ENCODE measurements at regions not wholly inside any gene's neighbourhood (a gene's known extent, or its start where the extent isn't known, plus 50 kb on each side); places are given as distances from the start of the nearest gene placed in this dataset.
"Not testable (repeated sequence)": the region's sequence is repeated elsewhere in the genome, so short reads cannot be mapped to it uniquely, and the experiment has no call there.

- Mint-ChIP-seq H3K4me3 (no peak overlapping the region), H3K4me1 (no peaks in the 10 kb centered on the region), H3K27me3 (no peaks in the 10 kb centered on the region), H3K36me3 (ENCODE audit: low read depth) (no peaks in the 10 kb centered on the region), H3K27ac (no peak overlapping the region)
- ATAC-seq: no peak
- no peak for DNase-seq
- no peaks in the 10 kb centered on the region for H3K9me3 ChIP-seq (ENCODE audit: control insufficient read depth, low read length, poor library complexity, severe bottlenecking)
These were observed 678.7 kb upstream of the ADGRB3 start for GRCh38 chr6:67956352-67956751.

GRCh38 chr6:67952948-67953347, 682.1 kb upstream of the ADGRB3 start:
- H3K27ac Mint-ChIP-seq: no peak overlapping the region
- no peak for ATAC-seq
- H3K4me1 Mint-ChIP-seq: no peaks in the 10 kb centered on the region
- no peaks in the 10 kb centered on the region for H3K36me3 Mint-ChIP-seq (ENCODE audit: low read depth)
- DNase-seq: no peak
- H3K4me3 Mint-ChIP-seq: no peak overlapping the region
- H3K27me3 Mint-ChIP-seq: no peaks in the 10 kb centered on the region
- H3K9me3 ChIP-seq (ENCODE audit: control insufficient read depth, low read length, poor library complexity, severe bottlenecking): no peaks in the 10 kb centered on the region

- H3K4me1 Mint-ChIP-seq: no peaks in the 10 kb centered on the region
- no peak for ATAC-seq
- H3K27ac Mint-ChIP-seq: no peak overlapping the region
- no peaks in the 10 kb centered on the region for H3K9me3 ChIP-seq (ENCODE audit: control insufficient read depth, low read length, poor library complexity, severe bottlenecking)
- no peak overlapping the region for H3K4me3 Mint-ChIP-seq
- H3K27me3 Mint-ChIP-seq: no peaks in the 10 kb centered on the region
- H3K36me3 Mint-ChIP-seq (ENCODE audit: low read depth): no peaks in the 10 kb centered on the region
- no peak for DNase-seq
These were observed 683.0 kb upstream of the ADGRB3 start for GRCh38 chr6:67952121-67952520.

- H3K4me1 Mint-ChIP-seq; H3K9me3 ChIP-seq (ENCODE audit: control insufficient read depth, low read length, poor library complexity, severe bottlenecking); H3K27ac Mint-ChIP-seq; DNase-seq; ATAC-seq; H3K27me3 Mint-ChIP-seq; H3K36me3 Mint-ChIP-seq (ENCODE audit: low read depth); H3K4me3 Mint-ChIP-seq: not testable (repeated sequence)
These were observed 687.3 kb upstream of the ADGRB3 start for GRCh38 chr6:67947762-67948161.

- H3K4me1 Mint-ChIP-seq: no peaks in the 10 kb centered on the region
- H3K36me3 Mint-ChIP-seq (ENCODE audit: low read depth): no peaks in the 10 kb centered on the region
- no peak overlapping the region for H3K27ac Mint-ChIP-seq
- no peaks in the 10 kb centered on the region for H3K27me3 Mint-ChIP-seq
- DNase-seq (no peak), ATAC-seq (no peak)
- H3K4me3 Mint-ChIP-seq: no peak overlapping the region
- no peaks in the 10 kb centered on the region for H3K9me3 ChIP-seq (ENCODE audit: control insufficient read depth, low read length, poor library complexity, severe bottlenecking)
These were observed 699.1 kb upstream of the ADGRB3 start for GRCh38 chr6:67935976-67936477.

GRCh38 chr6:67933278-67933677, 701.8 kb upstream of the ADGRB3 start:
- no peaks in the 10 kb centered on the region for H3K27me3 Mint-ChIP-seq
- H3K36me3 Mint-ChIP-seq (ENCODE audit: low read depth): no peaks in the 10 kb centered on the region
- H3K27ac Mint-ChIP-seq: no peak overlapping the region
- DNase-seq (no peak), ATAC-seq (no peak)
- H3K4me1 Mint-ChIP-seq: no peaks in the 10 kb centered on the region
- H3K4me3 Mint-ChIP-seq: no peak overlapping the region
- no peaks in the 10 kb centered on the region for H3K9me3 ChIP-seq (ENCODE audit: control insufficient read depth, low read length, poor library complexity, severe bottlenecking)

- H3K9me3 ChIP-seq (ENCODE audit: control insufficient read depth, low read length, poor library complexity, severe bottlenecking); DNase-seq; H3K27ac Mint-ChIP-seq; H3K4me1 Mint-ChIP-seq; H3K36me3 Mint-ChIP-seq (ENCODE audit: low read depth); H3K4me3 Mint-ChIP-seq; H3K27me3 Mint-ChIP-seq; ATAC-seq: not testable (repeated sequence)
These were observed 712.5 kb upstream of the ADGRB3 start for GRCh38 chr6:67922588-67922987.

- H3K36me3 Mint-ChIP-seq (ENCODE audit: low read depth); ATAC-seq: not testable (repeated sequence)
These were observed 715.0 kb upstream of the ADGRB3 start for GRCh38 chr6:67920040-67920439.

GRCh38 chr6:67916399-67916798, 718.7 kb upstream of the ADGRB3 start:
- Mint-ChIP-seq H3K4me1 (no peaks in the 10 kb centered on the region), H3K4me3 (no peak overlapping the region), H3K27me3 (no peaks in the 10 kb centered on the region), H3K27ac (no peak overlapping the region), H3K36me3 (ENCODE audit: low read depth) (no peaks in the 10 kb centered on the region)
- no peak for ATAC-seq
- DNase-seq: no peak
- H3K9me3 ChIP-seq (ENCODE audit: control insufficient read depth, low read length, poor library complexity, severe bottlenecking): peaks cover 2% of the 10 kb centered on the region

More at GRCh38 chr6:67920040-67920439, 715.0 kb upstream of the ADGRB3 start:
- not testable (repeated sequence) for H3K27ac Mint-ChIP-seq; H3K4me3 Mint-ChIP-seq; H3K9me3 ChIP-seq (ENCODE audit: control insufficient read depth, low read length, poor library complexity, severe bottlenecking); H3K4me1 Mint-ChIP-seq; H3K27me3 Mint-ChIP-seq; DNase-seq

- DNase-seq (no peak), ATAC-seq (no peak)
- peaks cover 2% of the 10 kb centered on the region for H3K9me3 ChIP-seq (ENCODE audit: control insufficient read depth, low read length, poor library complexity, severe bottlenecking)
- H3K4me1 Mint-ChIP-seq: no peaks in the 10 kb centered on the region
- H3K27ac Mint-ChIP-seq: no peak overlapping the region
- H3K36me3 Mint-ChIP-seq (ENCODE audit: low read depth): no peaks in the 10 kb centered on the region
- no peak overlapping the region for H3K4me3 Mint-ChIP-seq
- no peaks in the 10 kb centered on the region for H3K27me3 Mint-ChIP-seq
These were observed 720.7 kb upstream of the ADGRB3 start for GRCh38 chr6:67914419-67914818.

GRCh38 chr6:67909354-67909753, 725.7 kb upstream of the ADGRB3 start:
- Mint-ChIP-seq H3K36me3 (ENCODE audit: low read depth) (no peaks in the 10 kb centered on the region), H3K4me3 (no peak overlapping the region), H3K27ac (no peak overlapping the region), H3K4me1 (no peaks in the 10 kb centered on the region), H3K27me3 (no peaks in the 10 kb centered on the region)
- no peaks in the 10 kb centered on the region for H3K9me3 ChIP-seq (ENCODE audit: control insufficient read depth, low read length, poor library complexity, severe bottlenecking)
- no peak for ATAC-seq
- DNase-seq: no peak

- H3K4me1 Mint-ChIP-seq: no peaks in the 10 kb centered on the region
- H3K27me3 Mint-ChIP-seq: no peaks in the 10 kb centered on the region
- ATAC-seq: no peak
- no peak overlapping the region for H3K27ac Mint-ChIP-seq
- no peaks in the 10 kb centered on the region for H3K9me3 ChIP-seq (ENCODE audit: control insufficient read depth, low read length, poor library complexity, severe bottlenecking)
- H3K36me3 Mint-ChIP-seq (ENCODE audit: low read depth): no peaks in the 10 kb centered on the region
- DNase-seq: no peak
- H3K4me3 Mint-ChIP-seq: no peak overlapping the region
These were observed 726.7 kb upstream of the ADGRB3 start for GRCh38 chr6:67908379-67908778.

GRCh38 chr6:67904735-67905134, 730.3 kb upstream of the ADGRB3 start:
- not testable (repeated sequence) for H3K4me1 Mint-ChIP-seq; H3K27me3 Mint-ChIP-seq; H3K9me3 ChIP-seq (ENCODE audit: control insufficient read depth, low read length, poor library complexity, severe bottlenecking); DNase-seq; ATAC-seq; H3K36me3 Mint-ChIP-seq (ENCODE audit: low read depth); H3K27ac Mint-ChIP-seq; H3K4me3 Mint-ChIP-seq

- H3K27me3 Mint-ChIP-seq: no peaks in the 10 kb centered on the region
- no peaks in the 10 kb centered on the region for H3K4me1 Mint-ChIP-seq
- H3K36me3 Mint-ChIP-seq (ENCODE audit: low read depth): no peaks in the 10 kb centered on the region
- no peak for DNase-seq
- no peak overlapping the region for H3K27ac Mint-ChIP-seq
- no peak for ATAC-seq
- no peaks in the 10 kb centered on the region for H3K9me3 ChIP-seq (ENCODE audit: control insufficient read depth, low read length, poor library complexity, severe bottlenecking)
- H3K4me3 Mint-ChIP-seq: no peak overlapping the region
These were observed 736.2 kb upstream of the ADGRB3 start for GRCh38 chr6:67898875-67899274.

All from T-helper 17 cell (primary cell).